HG02884 (cell line): ENCODE measurements at regions not wholly inside any gene's neighbourhood (a gene's known extent, or its start where the extent isn't known, plus 50 kb on each side); places are given as distances from the start of the nearest gene placed in this dataset.

Source experiments
- ATAC-seq: cut with Tn5 transposase; IDR thresholded peaks from one replicate; pipeline ENCODE4 v1.9.1; 2021; ENCODE audit warnings: mild to moderate bottlenecking, moderate library complexity; ENCODE audit not compliant: unreplicated experiment

DNA sequence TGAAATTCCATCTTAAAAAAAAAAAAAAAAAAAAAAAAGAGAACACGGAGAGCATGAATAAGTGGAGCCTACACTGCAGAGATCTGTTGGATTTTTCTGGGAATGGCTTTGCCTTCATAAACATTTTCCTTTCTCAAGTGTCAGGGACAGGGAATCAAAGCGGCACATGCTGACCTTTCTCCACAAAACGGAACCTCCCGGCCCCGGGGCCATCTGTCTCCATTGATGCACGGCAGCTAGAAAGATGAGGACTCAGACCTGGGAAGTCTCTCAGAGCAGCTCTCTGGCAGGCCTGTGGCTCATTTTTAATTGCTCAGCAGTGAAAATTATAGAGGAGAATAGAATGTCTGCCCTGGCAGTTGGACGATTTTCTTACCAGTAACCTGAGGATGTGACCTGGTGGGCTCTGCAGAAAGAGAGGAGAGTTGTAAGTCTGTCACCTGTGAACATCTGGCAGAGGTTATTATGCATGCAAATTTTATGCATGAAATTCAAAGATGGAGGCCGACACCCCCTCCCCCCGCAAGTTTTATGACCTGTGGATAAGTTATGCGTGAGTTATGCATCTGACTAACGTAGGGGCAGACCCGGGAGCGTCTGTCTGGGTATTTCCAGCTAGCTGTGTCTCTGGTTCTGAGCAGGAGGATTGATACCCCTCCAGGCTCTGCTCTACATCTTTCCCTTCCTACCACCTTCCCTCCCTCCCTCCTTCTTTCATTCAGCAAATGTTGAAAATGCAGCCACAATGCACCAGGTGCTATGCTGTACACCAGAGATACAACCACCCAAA, 352.5 kb downstream of the CDH26 start:
- ATAC-seq, result no peak

DNA sequence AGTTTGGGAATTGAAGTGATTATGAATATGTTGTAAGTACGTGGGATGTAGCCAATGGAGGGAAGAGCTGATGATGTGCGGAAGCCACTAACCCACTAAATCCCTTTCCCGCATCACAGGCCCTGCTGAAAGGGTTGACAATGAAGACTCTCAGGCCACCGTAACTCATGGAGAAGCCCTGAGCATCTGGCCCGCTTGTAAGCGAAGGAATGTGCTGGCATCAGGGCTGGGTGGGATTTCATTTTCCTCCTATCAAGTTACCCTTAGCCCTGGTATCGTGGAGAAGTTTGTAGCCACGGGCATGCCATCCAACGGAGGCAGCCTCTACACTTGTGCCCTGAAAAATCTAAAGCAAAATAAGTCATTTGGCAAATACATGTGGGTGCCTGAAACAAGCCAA, 355.0 kb downstream of the CDH26 start:
- no peak for ATAC-seq

DNA sequence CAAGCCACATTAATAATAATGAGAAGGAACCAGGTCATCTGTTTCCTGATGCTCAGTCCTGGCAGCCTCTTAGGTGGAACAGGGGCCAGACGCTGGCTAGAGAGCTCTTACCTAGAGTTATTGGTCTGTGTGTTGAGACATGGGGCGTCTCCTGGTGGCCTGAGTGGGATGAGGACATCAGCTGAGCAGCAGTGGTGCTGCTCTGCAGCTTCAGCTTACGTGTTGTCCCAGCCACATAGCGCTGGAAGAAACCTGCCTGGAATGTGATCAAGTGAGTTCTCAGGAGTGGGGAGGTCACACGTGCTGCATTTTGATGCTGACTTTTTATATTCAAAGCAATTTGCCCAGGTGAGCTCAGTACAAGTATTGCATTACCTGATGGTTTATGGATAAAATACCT, 355.4 kb downstream of the CDH26 start:
- no peak for ATAC-seq

DNA sequence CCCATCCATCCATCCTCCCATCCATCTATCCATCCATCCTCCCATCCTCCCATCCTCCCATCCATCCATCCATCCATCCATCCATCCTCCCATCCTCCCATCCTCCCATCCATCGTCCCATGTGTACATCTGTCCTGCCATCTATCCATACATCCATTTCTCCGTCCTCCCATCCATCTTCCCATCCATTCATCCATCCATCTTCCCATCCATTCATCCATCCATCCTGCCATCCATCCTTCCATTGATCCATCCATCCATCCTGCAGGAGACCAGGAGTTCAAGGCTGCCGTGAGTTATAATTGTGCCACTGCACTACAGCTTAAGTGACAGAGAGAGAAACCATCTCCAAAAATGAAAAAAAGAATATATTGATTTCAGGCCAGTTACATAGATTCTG, 356.5 kb downstream of the CDH26 start:
- no peak for ATAC-seq

DNA sequence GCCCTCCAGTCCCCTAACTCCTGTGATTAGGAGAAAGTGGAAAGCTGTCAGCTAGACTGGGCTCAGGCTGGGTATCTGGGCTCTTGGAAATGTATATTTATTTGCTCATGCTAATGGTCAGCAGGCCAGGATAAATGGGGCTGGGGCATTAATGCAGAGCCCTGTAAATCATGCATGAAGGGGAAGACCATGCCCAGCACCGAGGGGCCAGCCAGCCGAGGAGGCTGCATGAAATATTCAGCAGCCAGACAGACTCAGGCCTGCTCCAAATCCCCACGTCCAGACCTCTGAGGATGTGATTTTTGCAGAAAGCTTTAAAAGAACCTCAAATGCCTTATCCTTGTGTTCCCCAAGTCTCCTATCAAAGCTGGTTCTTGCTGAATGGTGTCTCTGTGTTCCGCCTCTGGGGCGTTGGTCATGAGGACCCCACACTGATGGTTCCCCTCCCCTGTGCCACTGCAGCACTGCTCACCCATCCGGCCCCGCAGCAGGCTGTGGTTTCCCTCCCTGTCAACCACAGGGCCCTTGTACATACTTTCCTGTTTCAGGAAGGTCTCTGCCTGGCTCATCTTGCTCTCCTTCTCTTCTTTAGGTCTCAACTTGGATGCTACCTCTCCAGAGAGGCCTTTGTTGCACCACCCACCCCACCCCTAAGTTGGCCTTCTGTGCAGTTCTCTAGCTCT, 358.4 kb downstream of the CDH26 start:
- no peak for ATAC-seq

DNA sequence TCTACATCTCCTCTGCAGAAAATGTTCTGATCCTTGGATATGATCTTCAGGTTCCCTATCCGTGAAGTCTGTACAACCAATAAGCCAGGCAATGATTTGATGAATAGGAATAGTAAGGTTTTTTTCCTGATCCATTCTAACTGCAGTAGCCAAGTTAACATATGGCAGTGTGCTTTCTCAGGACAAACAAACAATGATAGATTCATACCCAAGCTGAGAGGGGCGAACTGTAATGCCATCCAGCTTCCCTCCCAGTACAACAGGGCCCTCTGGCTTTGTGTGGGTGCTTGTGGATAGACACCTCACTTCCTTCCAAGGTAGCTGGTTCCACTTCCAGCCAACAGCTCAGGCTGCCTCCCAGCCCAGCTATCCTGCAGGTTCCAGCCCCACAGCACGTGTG, 359.2 kb downstream of the CDH26 start:
- no peak for ATAC-seq

DNA sequence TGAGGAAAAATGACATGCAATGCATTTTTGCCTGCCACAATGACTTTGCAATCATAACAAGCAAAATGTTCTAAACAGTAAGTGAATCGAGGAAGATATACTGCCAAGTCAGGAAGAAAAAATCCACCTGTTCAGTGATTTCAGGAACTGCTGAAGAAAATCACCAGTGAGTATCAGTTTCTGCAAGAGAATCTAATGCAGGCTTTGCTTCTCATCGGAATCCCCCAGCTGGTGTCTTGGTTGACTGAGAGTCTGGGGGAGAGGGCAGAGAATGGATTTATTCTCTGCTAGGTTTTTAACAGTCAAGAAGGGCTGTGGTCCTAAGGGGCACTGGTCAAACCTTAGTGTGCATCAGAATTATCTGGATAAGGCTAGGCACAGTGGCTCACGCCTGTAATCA, 363.4 kb downstream of the CDH26 start:
- no peak for ATAC-seq

DNA sequence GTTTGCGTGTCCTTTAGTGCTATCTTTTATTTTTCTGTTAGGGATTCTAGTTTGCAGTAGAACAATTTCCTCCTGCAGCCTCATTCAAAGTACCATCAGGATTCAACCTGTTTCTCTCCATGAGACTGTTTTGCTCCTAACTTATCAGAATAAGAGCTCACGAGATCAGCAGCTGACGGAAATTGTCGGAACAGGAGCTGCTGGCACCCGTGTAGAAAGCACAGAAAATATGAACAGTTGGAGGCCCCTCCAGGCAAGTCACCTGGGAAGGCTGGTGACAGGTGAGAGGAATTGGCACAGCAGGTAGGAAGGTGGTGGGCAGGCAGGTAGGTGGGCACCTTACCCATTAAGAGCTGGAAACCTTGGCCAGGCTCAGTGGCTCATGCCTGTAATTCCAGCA, 368.6 kb downstream of the CDH26 start:
- ATAC-seq, result no peak

DNA sequence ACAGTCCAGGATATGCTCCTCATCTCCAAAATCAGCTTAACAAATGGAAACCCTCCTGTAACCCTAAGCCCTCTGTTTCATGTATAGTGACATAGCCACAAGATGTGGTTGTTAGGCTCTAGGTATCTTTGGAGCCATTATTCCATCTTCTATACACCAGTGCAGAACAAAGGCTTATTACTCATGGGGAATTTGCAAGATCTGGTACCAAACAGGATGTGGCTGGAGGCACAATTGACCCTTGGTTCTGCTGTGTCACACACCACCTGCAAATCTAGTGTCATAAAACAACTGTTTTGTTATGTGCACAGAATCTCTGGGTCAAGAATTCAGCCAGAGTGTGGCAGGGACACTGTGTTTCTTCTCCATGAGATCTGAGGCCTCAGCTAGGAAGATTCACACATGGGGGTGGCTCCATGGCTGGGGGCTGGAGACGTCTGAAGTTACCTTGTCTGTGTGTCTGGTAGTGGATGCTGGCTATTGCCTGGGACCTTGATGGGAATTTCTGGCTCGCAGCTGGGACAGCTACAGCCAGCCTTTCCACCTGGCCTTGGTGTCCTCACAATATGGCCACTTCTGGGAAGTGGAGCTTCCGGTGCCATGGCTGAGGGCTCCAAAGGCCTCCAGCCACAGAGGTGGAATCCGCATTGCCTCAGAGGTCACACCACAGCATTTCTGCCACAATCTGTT, 369.9 kb downstream of the CDH26 start:
- ATAC-seq, result no peak

DNA sequence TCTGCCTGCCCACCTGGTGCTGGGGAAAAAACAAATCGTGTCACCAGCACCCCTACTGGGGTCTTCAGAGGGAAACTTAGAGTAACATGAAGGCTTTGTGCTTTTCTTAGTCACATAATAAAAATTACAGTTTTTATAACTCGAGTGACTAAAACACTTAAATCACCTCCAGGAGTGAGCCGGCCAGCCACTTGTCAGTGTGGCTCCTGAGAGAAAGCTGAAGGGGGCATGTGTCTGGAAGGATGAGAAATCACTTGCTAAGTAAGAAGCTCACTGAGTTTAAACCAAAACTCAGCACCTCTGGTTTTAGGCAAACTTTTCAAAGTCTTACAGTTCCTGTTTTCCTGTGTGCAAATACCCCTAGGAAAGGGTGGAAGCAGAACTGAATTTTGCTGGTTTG, 372.2 kb downstream of the CDH26 start:
- ATAC-seq, result no peak

DNA sequence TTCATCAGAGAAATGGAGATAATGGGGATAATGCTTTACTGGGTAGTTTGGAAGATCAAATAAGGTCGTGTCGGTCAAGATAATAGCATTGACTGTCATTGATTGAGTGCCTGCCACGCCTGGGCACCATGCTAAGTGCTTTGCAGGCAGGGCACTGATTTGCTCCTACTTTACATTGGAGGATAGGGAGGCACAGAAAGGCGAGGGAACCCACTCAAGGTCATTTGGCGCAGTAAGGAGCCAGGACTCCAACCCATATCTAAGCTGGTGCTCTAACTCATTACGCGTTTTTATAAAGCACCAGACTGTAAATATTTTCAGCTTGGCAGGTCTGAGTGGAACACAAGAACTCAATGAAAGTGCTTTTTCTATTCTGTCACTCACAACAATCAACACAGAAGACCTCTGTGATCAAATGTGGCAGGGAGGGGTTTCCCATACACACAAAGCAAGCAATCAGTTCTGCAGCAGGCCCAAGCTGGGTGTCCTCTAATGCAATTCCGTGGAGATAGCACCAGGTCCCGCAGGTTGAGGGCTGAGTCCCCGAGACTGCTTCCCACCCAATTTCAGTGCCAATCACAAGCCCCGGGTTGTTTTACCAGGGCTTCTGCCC, 373.6 kb downstream of the CDH26 start:
- no peak for ATAC-seq

DNA sequence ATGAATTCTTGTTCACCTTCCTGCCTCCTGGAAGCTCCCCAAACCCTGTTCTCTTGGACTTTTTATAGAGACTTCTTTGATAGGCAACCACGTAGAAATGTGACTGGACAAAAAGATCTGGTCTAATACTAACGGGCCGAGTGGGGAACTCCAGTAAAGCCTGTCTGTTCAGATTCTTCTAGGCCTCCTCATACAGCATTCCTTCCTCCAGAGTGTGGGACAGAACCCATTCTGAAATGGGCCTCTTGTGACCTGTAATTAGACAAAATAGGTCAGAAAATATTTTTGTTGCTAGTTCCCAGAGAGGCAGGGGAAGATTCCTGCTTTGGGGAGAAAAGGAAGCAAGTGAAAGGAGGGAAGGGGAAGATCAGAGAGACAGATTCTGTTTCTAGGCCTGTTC, 374.3 kb downstream of the CDH26 start:
- no peak for ATAC-seq

DNA sequence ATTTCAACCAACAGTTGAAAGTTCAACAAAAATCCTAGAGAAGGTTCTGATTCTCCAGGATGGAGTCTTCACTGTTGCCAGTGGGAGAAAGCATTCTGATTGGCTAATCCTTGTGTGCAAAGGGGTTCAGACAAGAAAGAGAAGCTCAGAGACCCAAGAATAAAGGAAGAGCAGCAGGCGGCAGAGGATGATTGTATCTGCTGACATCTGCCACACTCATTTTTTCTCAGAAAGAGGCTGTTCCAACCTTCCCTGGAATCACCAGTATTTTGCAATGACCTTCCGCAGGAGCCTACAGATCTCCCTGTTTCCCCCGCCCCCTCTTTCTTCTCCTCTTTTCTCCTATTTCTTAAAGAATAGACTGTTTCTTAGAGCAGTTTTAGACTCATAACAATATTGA, 376.7 kb downstream of the CDH26 start:
- no peak for ATAC-seq

DNA sequence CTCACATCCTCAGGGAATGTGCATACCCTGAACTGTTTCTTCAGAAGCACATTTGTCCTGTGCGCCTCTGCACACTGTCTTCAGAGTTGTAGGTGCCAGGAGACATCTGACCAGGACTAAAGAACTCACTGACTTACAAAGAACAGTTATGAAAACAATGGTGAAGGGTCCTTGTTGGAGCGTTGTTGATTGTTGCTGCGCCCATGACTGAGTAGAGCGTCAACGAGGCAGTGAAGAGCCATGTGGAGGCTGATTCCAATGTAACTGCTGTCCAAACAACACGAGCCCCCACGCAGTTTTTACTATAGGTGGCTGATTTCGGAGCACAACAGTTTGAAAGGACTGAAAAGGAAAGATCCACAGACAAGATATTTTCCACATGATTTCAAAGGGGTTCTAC, 380.3 kb downstream of the CDH26 start:
- ATAC-seq, result no peak

DNA sequence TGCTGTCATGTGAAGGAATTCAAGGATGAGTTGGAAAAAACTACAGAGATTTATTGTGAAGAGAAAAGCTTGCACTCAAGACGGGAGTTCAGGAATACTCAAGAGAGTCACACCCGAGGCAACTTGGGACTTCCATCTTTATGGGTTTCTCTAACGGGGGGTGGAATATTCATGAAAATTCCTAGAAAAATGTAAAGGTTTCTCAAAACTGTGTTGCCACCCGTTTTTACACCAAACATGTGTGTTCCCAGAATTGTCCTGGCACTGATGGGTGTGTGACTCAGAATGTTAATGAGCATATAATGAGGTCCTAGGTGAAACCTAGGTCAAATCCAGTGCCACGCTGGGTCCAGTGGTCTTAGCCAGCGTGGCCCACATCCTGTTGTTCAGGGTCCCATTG, 381.5 kb downstream of the CDH26 start:
- no peak for ATAC-seq

DNA sequence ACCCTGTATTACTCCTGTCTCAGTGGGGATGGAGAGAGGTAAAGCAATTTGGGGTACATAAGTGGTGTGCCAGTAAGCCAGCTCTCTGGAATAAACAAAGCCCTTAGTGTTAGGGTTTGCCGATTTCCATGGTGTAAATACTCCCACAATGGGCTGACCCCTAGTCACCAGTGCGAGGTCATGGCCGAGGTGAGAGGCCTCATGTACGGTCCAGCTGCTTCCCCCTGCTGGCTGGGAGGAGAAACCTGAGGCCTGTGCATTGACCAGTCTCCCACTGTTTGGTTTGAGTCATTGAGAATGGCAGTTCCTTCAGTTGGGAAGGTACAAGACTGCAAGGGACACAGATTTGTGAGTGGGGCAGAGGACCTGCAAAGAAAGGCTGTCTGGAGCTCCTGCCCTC, 382.0 kb downstream of the CDH26 start:
- ATAC-seq, result no peak

DNA sequence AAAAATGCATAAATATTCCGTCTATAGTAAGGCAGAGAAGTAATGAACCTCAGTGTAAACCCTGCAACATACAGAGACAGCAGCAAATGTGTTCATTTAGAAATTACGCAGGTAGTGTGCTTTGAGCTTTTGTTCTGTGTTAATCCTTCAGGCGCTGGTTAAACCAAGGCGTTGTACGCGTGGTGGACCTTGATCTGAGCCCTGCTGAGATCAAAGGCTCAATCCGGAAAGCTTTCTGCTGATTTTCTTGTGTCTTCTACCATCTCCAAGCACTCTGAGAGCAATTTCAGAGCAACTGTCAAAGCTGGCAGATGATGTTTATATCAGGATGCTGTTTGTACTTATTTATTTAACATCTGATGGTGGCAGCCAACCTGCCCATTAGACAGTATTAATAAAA, 382.8 kb downstream of the CDH26 start:
- no peak for ATAC-seq

DNA sequence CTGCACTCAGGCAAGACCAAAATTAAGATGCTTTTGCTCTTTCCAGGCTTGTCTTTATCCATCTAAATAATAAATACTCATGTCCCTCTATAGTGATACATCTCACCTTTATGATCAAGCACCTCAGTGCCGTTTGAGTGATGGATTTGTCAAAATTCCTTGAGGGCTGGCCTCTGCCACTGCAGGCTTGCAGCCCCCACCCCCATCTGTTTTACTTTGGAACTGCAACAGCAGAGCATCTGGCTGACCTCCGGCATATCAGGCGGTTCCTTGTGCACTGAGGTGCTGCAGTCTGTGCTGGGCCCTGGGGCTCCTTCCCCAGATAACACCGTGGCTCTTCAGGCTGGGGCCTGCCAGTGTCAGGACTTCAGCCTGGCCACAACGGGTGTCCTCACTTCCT, 386.9 kb downstream of the CDH26 start:
- no peak for ATAC-seq

DNA sequence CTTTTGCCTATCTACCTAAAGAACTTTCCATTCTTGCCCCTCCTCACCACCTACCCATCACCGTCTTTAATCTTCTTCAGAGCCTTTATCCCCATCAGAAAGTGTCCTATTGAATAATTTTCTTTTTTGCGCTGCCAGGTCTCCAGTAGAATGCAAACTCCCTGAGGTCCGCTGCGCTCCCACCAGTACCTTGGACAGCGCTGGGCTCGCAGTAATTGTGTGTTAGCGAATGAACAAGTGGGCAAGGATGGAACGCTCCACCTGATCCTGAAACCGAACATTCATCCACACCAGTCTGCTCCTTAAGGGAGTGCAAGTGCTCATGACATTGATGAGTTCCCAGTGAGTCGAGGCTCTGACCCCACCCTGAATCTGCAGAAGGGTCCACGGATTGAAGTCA, 391.2 kb downstream of the CDH26 start:
- no peak for ATAC-seq

DNA sequence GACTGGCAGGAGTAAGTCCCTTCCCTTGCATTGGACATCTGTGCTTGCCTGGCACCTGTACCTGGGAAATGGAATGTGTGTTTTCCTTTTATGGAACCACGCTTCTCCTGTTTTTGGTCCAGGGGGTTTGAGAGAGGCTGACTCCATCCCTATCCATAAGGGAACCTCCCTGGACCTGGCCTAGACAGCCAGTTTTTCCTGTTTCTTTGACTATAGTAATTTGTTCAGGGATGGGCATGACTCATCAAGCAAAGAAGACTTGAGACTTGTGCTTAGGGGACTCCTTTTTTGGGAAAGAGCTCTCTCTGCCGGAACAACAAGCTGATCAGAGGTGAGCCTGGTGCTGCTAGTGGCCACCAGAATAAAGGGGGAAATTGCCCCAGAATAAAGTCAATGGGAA, 393.8 kb downstream of the CDH26 start:
- no peak for ATAC-seq

DNA sequence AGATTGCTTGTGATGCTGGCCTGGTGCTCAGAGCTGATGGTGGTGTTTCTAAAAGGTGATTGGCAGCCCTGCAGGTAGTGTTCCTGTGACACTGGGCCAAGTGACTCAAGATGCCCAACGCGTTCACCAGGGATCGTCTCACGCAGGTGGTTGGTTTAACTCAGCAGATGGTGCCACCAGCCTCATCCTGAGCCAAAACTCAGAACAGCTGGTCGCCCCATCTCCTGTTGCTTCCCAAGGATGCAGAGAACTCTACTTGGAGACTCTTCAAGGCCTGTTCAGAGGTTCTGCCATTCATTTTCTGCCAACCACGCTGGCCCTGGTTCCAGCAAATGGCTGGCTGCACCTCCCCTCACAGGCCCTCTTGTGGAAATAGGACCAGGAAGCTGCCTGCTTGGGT, 394.4 kb downstream of the CDH26 start:
- ATAC-seq, result no peak
